CD14-positive monocyte (primary cell): ENCODE measurements at regions not wholly inside any gene's neighbourhood (a gene's known extent, or its start where the extent isn't known, plus 50 kb on each side); places are given as distances from the start of the nearest gene placed in this dataset.
A peak's percentile ranks its signal among the peaks of the same experiment; 100 is the strongest.

Experiments
- DNase-seq, 3 donors: peaks; one replicate each; pipeline ENCODE4 v3.0.0-alpha.2; 2011 to 2022
- H2AFZ ChIP-seq: 2 replicates; pipeline ENCODE4 v1.6.0; 2012; ENCODE audit warnings: mild to moderate bottlenecking, low read depth, low read length, inconsistent platforms; ENCODE audit not compliant: insufficient read depth, poor library complexity, severe bottlenecking
- H3K27ac ChIP-seq, 2 donors: 1 replicate in 1 of 2; 2 replicates in 1 of 2; pipeline ENCODE4 v1.5.1; 2012 to 2013; ENCODE audit warnings: low read length in 2 of 2, control low read depth in 1 of 2, inconsistent platforms in 1 of 2, low read depth in 1 of 2, mild to moderate bottlenecking in 1 of 2
- H3K27me3 ChIP-seq, 2 donors: one replicate each; pipeline versions ENCODE4 v1.6.0 to v1.6.1; 2011 to 2013; ENCODE audit warnings: low read length in 2 of 2; ENCODE audit not compliant: control insufficient read depth in 2 of 2, insufficient read depth in 2 of 2
- H3K36me3 ChIP-seq, 2 donors: replicated peaks in 1 of 2; 1 replicate in 1 of 2; 2 replicates in 1 of 2; pipeline versions ENCODE4 v1.5.1 to v1.6.1; 2012 to 2013; ENCODE audit warnings: low read length in 2 of 2, control low read depth in 1 of 2, inconsistent platforms in 1 of 2, mild to moderate bottlenecking in 1 of 2; ENCODE audit not compliant: insufficient read depth in 2 of 2, control insufficient read depth in 1 of 2
- H3K4me1 ChIP-seq, 2 donors: 1 replicate in 1 of 2; 2 replicates in 1 of 2; pipeline versions ENCODE4 v1.5.1 to v1.6.1; 2012 to 2013; ENCODE audit warnings: low read length in 2 of 2, control low read depth in 1 of 2, inconsistent platforms in 1 of 2, mild to moderate bottlenecking in 1 of 2, moderate library complexity in 1 of 2; ENCODE audit not compliant: insufficient read depth in 2 of 2, control insufficient read depth in 1 of 2
- H3K4me2 ChIP-seq: replicated peaks from 2 replicates; pipeline ENCODE3; 2012; ENCODE audit warnings: low read length, moderate library complexity, mild to moderate bottlenecking; ENCODE audit not compliant: poor library complexity, severe bottlenecking; ENCODE audit errors: extremely low read depth
- H3K4me3 ChIP-seq, 3 experiments: fragments of 200-600 bp in 1 of 3; sonication (generic) in 1 of 3; replicated peaks in 1 of 3; 1 replicate in 2 of 3; 2 replicates in 1 of 3; pipeline ENCODE4 v1.5.1; 2011 to 2013; ENCODE audit warnings: low read length in 3 of 3, mild to moderate bottlenecking in 3 of 3, control low read depth in 2 of 3, low read depth in 2 of 3, inconsistent platforms in 1 of 3, moderate library complexity in 1 of 3
- H3K79me2 ChIP-seq: 2 replicates; pipeline ENCODE4 v1.6.0; 2012; ENCODE audit warnings: mild to moderate bottlenecking, control low read depth, inconsistent platforms, low read length, moderate library complexity; ENCODE audit not compliant: insufficient read depth
- H3K9ac ChIP-seq: 2 replicates; pipeline ENCODE4 v1.6.0; 2017; ENCODE audit warnings: low read length, mild to moderate bottlenecking; ENCODE audit not compliant: insufficient read depth, poor library complexity, severe bottlenecking
- H3K9me3 ChIP-seq, 2 donors: replicated peaks in 1 of 2; 1 replicate in 1 of 2; 2 replicates in 1 of 2; pipeline versions ENCODE4 v1.5.1 to v1.6.1; 2012 to 2013; ENCODE audit warnings: low read length in 2 of 2, control low read depth in 1 of 2; ENCODE audit not compliant: control insufficient read depth in 1 of 2, insufficient read depth in 1 of 2
- H4K20me1 ChIP-seq: 2 replicates; pipeline ENCODE4 v1.6.0; 2012; ENCODE audit warnings: mild to moderate bottlenecking, low read length, control low read depth, moderate library complexity; ENCODE audit not compliant: insufficient read depth
- H3K27ac Mint-ChIP-seq, 7 donors: one replicate each; pipeline ENCODE4 v1.8.0; 2020; ENCODE audit warnings: mild to moderate bottlenecking in 7 of 7, mixed read lengths in 7 of 7, moderate library complexity in 6 of 7, inconsistent platforms in 2 of 7
- H3K27me3 Mint-ChIP-seq, 3 donors: one replicate each; pipeline ENCODE4 v1.8.0; 2021 to 2022; ENCODE audit warnings: low read depth in 3 of 3, mild to moderate bottlenecking in 3 of 3, mixed read lengths in 3 of 3, moderate library complexity in 3 of 3, inconsistent platforms in 1 of 3
- H3K36me3 Mint-ChIP-seq, 2 donors: one replicate each; pipeline ENCODE4 v1.8.0; 2020; ENCODE audit warnings: mixed read lengths in 2 of 2, inconsistent platforms in 1 of 2, mild to moderate bottlenecking in 1 of 2
- H3K4me1 Mint-ChIP-seq: one replicate; pipeline ENCODE4 v1.8.0; 2020; ENCODE audit warnings: mild to moderate bottlenecking, mixed read lengths
- H3K4me3 Mint-ChIP-seq, 2 donors: one replicate each; pipeline ENCODE4 v1.8.0; 2020; ENCODE audit warnings: mild to moderate bottlenecking in 2 of 2, mixed read lengths in 2 of 2, moderate library complexity in 1 of 2
- H3K9me3 Mint-ChIP-seq, 7 donors: one replicate each; pipeline ENCODE4 v1.8.0; 2020 to 2022; ENCODE audit warnings: mixed read lengths in 7 of 7, mild to moderate bottlenecking in 6 of 7, moderate library complexity in 6 of 7, inconsistent platforms in 2 of 7
- CTCF ChIP-seq: fragments of 200-600 bp; IDR thresholded peaks from one replicate; pipeline ENCODE4 v1.8.0; 2022; ENCODE audit warnings: antibody characterized with exemption, mild to moderate bottlenecking
- WGBS: methylation state at CpG from one replicate; pipeline ENCODE4 v1.1.5; 2013; ENCODE audit warnings: missing lambda C conversion rate; ENCODE audit not compliant: insufficient coverage; 5-methylcytosine and 5-hydroxymethylcytosine counted together
- intact Hi-C, 2 donors: fragments of 100-400 bp; cut with micrococcal nuclease; formaldehyde crosslinking; loops; one replicate each; pipeline versions ENCODE4 v1.15.0 to v1.15.1; 2023

GRCh38 chr20:55667955-55668354 lies 337.4 kb downstream of the CBLN4 start:
- Mint-ChIP-seq H3K4me3 (no peak overlapping the region), H3K27me3 (peaks cover 1 to 2% (median 2%) of the 10 kb centered on the region in 3 donors), H3K4me1 (no peaks in the 10 kb centered on the region), H3K27ac (peak overlapping the region in 1 of 7 donors; percentile 27), H3K36me3 (no peaks in the 10 kb centered on the region), H3K9me3 (peaks cover 0 to 14% (median 3%) of the 10 kb centered on the region in 7 donors)
- Histone ChIP-seq H4K20me1 (no peaks in the 10 kb centered on the region), H3K36me3 (no peaks in the 10 kb centered on the region), H3K9me3 (no peaks in the 10 kb centered on the region), H2AFZ (no peak overlapping the region), H3K27me3 (no peaks in the 10 kb centered on the region), H3K79me2 (no peaks in the 10 kb centered on the region), H3K4me1 (no peaks in the 10 kb centered on the region), H3K4me3 (no peak overlapping the region), H3K4me2 (no peak overlapping the region), H3K9ac (no peak overlapping the region), H3K27ac (no peak overlapping the region)
- no peak for TF ChIP-seq CTCF
- no CpG with 5 or more reads among the region's 3 CpGs for WGBS
- intact Hi-C loops, result no loop called here
- DNase-seq, result no peak

- Mint-ChIP-seq H3K9me3 (peaks cover 0 to 14% (median 3%) of the 10 kb centered on the region in 7 donors), H3K4me1 (no peaks in the 10 kb centered on the region), H3K36me3 (no peaks in the 10 kb centered on the region), H3K4me3 (no peak overlapping the region), H3K27ac (no peak overlapping the region), H3K27me3 (peaks cover 1 to 2% (median 2%) of the 10 kb centered on the region in 3 donors)
- TF ChIP-seq CTCF, result no peak
- H3K27me3 ChIP-seq, result no peaks in the 10 kb centered on the region
- H4K20me1 ChIP-seq, result no peaks in the 10 kb centered on the region
- H3K9ac ChIP-seq, result no peak overlapping the region
- H2AFZ ChIP-seq, result no peak overlapping the region
- H3K79me2 ChIP-seq, result no peaks in the 10 kb centered on the region
- DNase-seq, result no peak
- no peaks in the 10 kb centered on the region for H3K36me3 ChIP-seq
- H3K4me1 ChIP-seq, result no peaks in the 10 kb centered on the region
- no peak overlapping the region for H3K4me3 ChIP-seq
- WGBS, result 78% methylated on average over 3 of the region's 4 CpGs
- intact Hi-C loops, result no loop called here
- H3K4me2 ChIP-seq, result no peak overlapping the region
- H3K9me3 ChIP-seq, result no peaks in the 10 kb centered on the region
- H3K27ac ChIP-seq, result no peak overlapping the region
Measured at GRCh38 chr20:55667024-55667423, 338.3 kb downstream of the CBLN4 start.
